ENCODE measurements at regions not wholly inside any gene's neighbourhood (a gene's known extent, or its start where the extent isn't known, plus 50 kb on each side); places are given as distances from the start of the nearest gene placed in this dataset.
"Not testable (repeated sequence)": the region's sequence is repeated elsewhere in the genome, so short reads cannot be mapped to it uniquely, and the experiment has no call there.

- no peak for DNase-seq (ENCODE audit: low spot score)
Observed at GRCh38 chr1:38746941-38747600, 112.5 kb downstream of the RRAGC start.

GRCh38 chr1:38746402-38746935 is 113.1 kb downstream of the RRAGC start:
- no peak for DNase-seq (ENCODE audit: low spot score)

GRCh38 chr1:38745476-38746401 is 113.8 kb downstream of the RRAGC start:
- DNase-seq (ENCODE audit: low spot score) = no peak

- DNase-seq (ENCODE audit: low spot score) = no peak
Observed at GRCh38 chr1:38744452-38745350, 114.9 kb downstream of the RRAGC start.

- DNase-seq (ENCODE audit: low spot score) = no peak
Observed at GRCh38 chr1:38743184-38743583, 116.4 kb downstream of the RRAGC start.

DNA sequence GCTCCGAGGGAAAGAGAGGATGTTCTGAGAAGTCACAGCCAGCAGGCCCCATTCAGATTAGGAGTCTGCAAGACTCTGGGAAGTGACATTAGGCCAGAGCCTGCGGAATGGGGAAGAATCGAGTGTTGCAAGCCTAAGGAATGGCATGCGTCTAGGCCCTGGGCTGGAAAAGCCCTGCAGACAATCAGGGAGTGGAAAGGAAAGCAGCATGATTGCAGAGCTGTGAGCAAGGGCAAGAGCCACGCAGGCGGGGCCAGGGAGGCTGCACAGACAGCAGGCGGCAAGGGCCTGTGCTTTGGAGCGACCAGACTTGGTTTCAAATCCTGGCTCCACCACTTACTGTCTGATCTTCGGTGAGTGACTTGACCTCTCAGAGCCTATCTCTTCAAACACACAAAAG is 118.2 kb downstream of the RRAGC start:
- no peak for DNase-seq (ENCODE audit: low spot score)

DNA sequence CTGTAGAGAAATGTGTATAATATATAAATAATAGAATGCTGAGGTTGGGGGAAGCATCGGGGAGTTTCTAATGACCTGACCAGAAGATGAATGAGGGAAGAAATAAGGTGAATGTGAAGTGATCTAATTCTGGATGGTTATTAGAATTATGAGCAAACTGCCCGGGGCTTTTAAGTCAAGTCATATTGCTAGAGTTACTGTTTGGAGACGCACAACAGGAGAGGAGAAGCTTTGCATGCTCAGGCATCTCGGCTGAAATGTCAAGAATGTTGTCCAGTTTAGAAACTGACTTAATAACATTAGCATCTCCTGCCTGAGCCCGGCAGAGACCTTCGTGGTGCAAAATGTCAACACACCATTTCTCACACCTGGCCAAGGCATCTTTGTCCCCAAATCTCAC is 119.1 kb downstream of the RRAGC start:
- no peak for DNase-seq (ENCODE audit: low spot score)

- DNase-seq (ENCODE audit: low spot score) = no peak
Observed at GRCh38 chr1:38738207-38738606, 121.4 kb downstream of the RRAGC start.

GRCh38 chr1:38736399-38736798 is 123.2 kb downstream of the RRAGC start:
- DNase-seq (ENCODE audit: low spot score) = no peak

- no peak for DNase-seq (ENCODE audit: low spot score)
Observed at GRCh38 chr1:38735651-38736161, 123.9 kb downstream of the RRAGC start.

GRCh38 chr1:38733761-38734160 is 125.8 kb downstream of the RRAGC start:
- DNase-seq (ENCODE audit: low spot score) = no peak

DNA sequence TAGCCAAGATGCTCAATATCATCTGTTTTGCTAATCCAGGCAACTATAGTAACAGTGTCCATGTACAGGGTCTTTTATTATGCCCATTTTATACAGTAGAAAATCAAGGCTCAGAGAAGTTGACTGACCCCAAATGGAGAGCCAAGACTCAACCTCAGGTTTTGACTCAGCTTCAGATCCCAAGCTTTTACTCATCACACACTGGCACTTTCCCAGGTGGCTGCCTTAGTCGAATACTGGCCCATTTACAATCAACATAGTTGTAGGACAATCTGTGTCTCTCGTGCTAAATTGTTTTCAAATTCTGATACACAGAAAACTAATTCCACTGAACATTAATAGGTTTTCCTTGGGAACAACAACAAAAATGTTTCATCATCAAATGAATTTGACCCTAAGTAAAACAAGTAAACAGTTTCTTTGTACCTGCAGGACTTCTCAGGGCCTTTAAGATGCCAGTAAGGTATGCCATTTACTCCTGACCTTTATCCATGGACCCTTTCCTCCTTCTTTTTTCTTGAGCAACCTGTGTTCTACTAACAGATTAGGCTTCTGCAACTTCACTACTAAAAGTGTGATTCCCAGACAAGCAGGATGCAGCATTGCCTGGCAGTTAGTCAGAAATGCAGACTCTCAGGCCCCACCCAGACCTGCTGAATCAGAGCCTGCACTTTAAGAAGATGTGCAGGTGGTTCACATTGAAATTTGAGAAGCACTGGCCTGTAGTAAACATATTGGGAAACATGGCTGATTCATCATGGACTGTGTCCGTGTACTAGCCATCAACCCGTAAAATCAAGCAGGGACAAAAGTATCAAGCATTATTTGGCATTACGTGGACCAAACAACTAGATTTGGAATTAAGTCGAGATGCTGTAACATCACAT is 128.8 kb downstream of the RRAGC start:
- DNase-seq (ENCODE audit: low spot score) = no peak

DNA sequence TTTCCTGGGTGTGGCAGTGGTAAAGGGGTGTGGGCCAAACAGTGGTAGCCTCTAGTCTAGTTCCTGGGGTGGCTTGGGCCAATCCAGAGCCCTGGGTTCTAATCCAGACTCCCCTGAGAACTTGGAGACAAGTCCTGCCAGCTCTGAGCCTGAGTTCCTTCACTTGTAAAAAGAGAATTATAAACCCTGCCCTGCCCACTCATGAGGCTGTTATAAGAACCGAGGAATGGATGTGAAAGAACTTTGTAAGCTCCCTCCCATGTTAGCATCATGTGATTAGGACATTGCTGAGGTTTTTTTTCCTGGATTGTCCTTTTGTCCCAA is 131.0 kb downstream of the RRAGC start:
- no peak for DNase-seq (ENCODE audit: low spot score)

DNA sequence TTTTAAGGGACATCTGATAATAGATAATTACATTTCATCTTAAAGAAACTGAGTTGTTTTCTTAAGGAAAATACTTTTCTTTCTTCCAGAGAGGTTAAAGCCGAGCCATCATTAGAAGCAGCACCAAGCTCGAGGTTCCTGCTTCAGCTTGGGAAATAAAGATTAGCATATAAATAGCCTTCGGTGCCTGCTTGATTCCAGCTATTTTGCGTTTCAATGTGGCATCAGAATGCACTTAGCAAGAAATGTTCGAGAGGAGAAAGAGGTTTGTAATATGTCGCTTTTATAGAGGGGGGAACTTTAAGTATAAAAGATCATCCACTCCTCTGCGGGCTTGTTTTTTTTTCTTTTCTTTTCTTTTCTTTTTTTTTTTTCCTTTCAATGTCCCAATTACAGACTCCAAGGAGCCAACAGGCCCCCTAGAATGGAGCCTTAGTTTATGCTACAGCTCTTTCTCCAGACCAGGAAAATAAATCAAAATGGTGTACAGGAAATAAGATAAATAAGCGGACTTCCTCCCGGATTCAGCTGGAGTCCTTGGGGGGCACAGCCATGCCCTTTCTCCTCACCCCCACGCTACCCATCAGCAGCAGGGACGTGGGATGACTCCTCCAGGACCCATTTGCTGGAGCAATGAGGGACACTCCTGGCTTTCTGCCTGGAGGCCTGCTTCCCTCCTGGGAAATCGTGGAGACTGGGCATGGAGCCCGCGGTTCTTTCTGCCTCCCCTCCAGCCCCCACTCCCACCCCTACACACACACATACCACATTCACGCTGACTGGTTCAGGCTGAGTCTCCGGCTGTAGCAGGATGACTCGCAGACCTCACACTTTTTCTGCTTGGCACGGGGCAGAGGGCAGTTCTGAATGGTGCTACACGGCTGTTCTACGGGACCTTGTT is 131.6 kb downstream of the RRAGC start:
- no peak for DNase-seq (ENCODE audit: low spot score)

GRCh38 chr1:38725321-38725961 is 134.1 kb downstream of the RRAGC start:
- not testable (repeated sequence) for DNase-seq (ENCODE audit: low spot score)

DNA sequence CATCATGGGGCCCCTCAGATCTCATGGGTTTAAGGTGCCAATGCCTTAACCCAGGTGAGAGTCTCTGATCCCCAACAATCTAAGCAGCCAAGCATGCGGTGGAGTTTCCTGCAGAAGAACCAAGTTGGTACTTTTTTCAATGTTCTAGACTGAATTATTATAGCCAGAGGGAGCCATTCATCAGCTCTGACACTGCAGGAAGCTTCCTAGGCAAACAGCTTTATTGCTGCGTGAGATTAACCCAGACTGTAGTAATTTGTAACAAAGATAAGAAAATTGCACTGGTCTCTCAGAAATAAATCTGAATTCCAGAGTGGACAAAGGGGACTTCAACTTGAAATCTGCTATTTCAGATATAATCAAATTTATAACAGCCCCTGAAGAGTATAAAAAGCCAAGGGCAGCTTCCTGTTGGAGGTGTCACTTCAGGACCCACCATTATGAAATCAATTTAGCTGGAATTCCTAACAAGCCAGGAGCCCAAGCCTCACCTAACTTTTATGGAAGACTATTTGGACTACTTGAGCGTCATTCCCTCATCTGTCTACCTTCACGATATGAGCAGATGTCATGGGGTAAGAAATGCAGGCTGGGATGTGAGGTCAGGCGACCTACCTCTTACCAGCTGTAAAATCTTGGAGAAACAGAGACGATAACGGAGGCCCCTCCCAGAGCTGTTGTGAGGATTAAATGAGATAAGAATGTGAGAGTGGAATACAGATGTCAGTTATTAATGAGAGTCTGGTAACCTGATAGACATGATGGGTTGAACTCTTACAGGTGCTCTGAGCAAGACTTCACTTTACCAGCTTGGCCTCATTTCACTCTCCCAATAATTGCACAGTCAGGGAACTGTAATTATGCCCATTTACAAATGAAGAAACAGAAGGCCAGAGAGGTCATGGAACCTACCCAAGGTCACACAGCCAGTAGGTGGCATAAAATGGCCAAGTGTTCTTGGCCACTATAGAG is 135.1 kb downstream of the RRAGC start:
- no peak for DNase-seq (ENCODE audit: low spot score)

- DNase-seq (ENCODE audit: low spot score) = no peak
Observed at GRCh38 chr1:38721816-38722215, 137.8 kb downstream of the RRAGC start.

GRCh38 chr1:38719880-38720279 is 139.7 kb downstream of the RRAGC start:
- no peak for DNase-seq (ENCODE audit: low spot score)

Data from left forelimb (tissue), 1 donor.